ENCODE measurements at regions not wholly inside any gene's neighbourhood (a gene's known extent, or its start where the extent isn't known, plus 50 kb on each side); places are given as distances from the start of the nearest gene placed in this dataset.

- 0% methylated on average over 2 of the region's 2 CpGs for WGBS (ENCODE audit: insufficient coverage, insufficient replicate concordance, low lambda C conversion rate, missing lambda C conversion rate)
- Histone ChIP-seq H3K4me3 (no peak overlapping the region), H3K27ac (ENCODE audit: control insufficient read depth, insufficient read depth) (no peak overlapping the region), H3K4me1 (ENCODE audit: control insufficient read depth, insufficient read depth, low read length) (no peaks in the 10 kb centered on the region), H3K9ac (ENCODE audit: control insufficient read depth, insufficient read depth, low read length) (no peak overlapping the region), H3K27me3 (replicated peaks in 1 of 2; ENCODE audit: control insufficient read depth in 2 of 2, insufficient read depth in 2 of 2, low read length in 1 of 2) (peaks cover 0 to 2% of the 10 kb centered on the region in 2 experiments; a peak in 3 of 4 replicates), H3K4me2 (ENCODE audit: control insufficient read depth, insufficient read depth) (no peak overlapping the region), H3K36me3 (ENCODE audit: control insufficient read depth in 2 of 2, insufficient read depth in 2 of 2, low read length in 1 of 2) (no peaks in the 10 kb centered on the region), H3K79me2 (ENCODE audit: control insufficient read depth, insufficient read depth, low read length) (no peaks in the 10 kb centered on the region), H3K9me3 (replicated peaks; ENCODE audit: control insufficient read depth, insufficient read depth, low read length) (no peaks in the 10 kb centered on the region), H2AFZ (ENCODE audit: control insufficient read depth, low read depth, low read length) (no peak overlapping the region), H4K20me1 (ENCODE audit: control insufficient read depth, insufficient read depth) (no peaks in the 10 kb centered on the region)
- ChIA-PET CTCF (no interaction called here), RAD21 (ENCODE audit: unreplicated experiment) (no interaction called here), SMC1A (ENCODE audit: uncharacterized antibody, unreplicated experiment) (no interaction called here), POLR2A (no interaction called here)
- intact Hi-C loops (cut with micrococcal nuclease; ENCODE audit: unreplicated experiment) = no loop called here
- TF ChIP-seq PKNOX1 (IDR thresholded peaks at IDR 0.05) (no peak), PBX3 (IDR thresholded peaks at IDR 0.05; ENCODE audit: insufficient replicate concordance, low read depth, low read length) (no peak), ASH2L (IDR thresholded peaks at IDR 0.05; ENCODE audit: borderline replicate concordance, low read depth) (no peak), BACH1 (IDR thresholded peaks at IDR 0.05; ENCODE audit: borderline replicate concordance) (no peak), NFYA (IDR thresholded peaks at IDR 0.05; ENCODE audit: borderline replicate concordance, low read depth, low read length) (no peak), STAT1 (conservative IDR thresholded peaks at IDR 0.05) (no peak), BCL11A (IDR thresholded peaks at IDR 0.05; ENCODE audit: low read depth, low read length) (no peak)
- BruUV-seq (replicated peaks) = no TSS peak
- in situ Hi-C loops (cut with MboI) = no loop called here
- ATAC-seq (no peak), DNase-seq (ENCODE audit: low read depth, low spot score) (no peak), FAIRE-seq (no peak)
These were observed 107.8 kb downstream of the SLC30A10 start for GRCh38 chr1:219820551-219820950.

All from GM12878 (cell line).